ENCODE measurements at regions not wholly inside any gene's neighbourhood (a gene's known extent, or its start where the extent isn't known, plus 50 kb on each side); places are given as distances from the start of the nearest gene placed in this dataset.
"Not testable (repeated sequence)": the region's sequence is repeated elsewhere in the genome, so short reads cannot be mapped to it uniquely, and the experiment has no call there.

GRCh38 chr1:144516172-144516571, 54.7 kb upstream of the NBPF15 start:
- not testable (repeated sequence) for H2BK20ac ChIP-seq (ENCODE audit: low read depth, low read length, poor library complexity, severe bottlenecking); H3K56ac ChIP-seq (ENCODE audit: insufficient read length, low read depth, low read length); H2BK5ac ChIP-seq (ENCODE audit: insufficient read length, low read length); H4K5ac ChIP-seq (ENCODE audit: insufficient read length, low read depth, low read length); H4K91ac ChIP-seq (ENCODE audit: insufficient read length, low read depth, low read length); H3K9ac ChIP-seq (ENCODE audit: extremely low read depth, insufficient read length, low read length); H2BK120ac ChIP-seq (ENCODE audit: low read depth, low read length, poor library complexity, severe bottlenecking); H3K23ac ChIP-seq (ENCODE audit: insufficient read length, low read depth, low read length); H3K4me2 ChIP-seq (ENCODE audit: insufficient read depth, insufficient read length, low read length); H3K4me3 Mint-ChIP-seq; H2AK5ac ChIP-seq (ENCODE audit: insufficient read length, low read length); H3K36me3 Mint-ChIP-seq (ENCODE audit: insufficient read depth in 1 of 3, low read depth in 3 of 3); H2BK12ac ChIP-seq (ENCODE audit: insufficient read length, low read depth, low read length); H3K14ac ChIP-seq (ENCODE audit: insufficient read depth, low read length); H3K4ac ChIP-seq (ENCODE audit: low read depth, low read length); DNase-seq; H3K9me3 Mint-ChIP-seq; H3K79me1 ChIP-seq (ENCODE audit: insufficient read depth, low read depth, low read length, poor library complexity, severe bottlenecking); H3K27ac Mint-ChIP-seq; H3K9me3 ChIP-seq (ENCODE audit: control insufficient read depth, low read depth, low read length); H2AFZ ChIP-seq (ENCODE audit: low read length); H3K27me3 ChIP-seq (ENCODE audit: insufficient read depth, low read length); H3K27ac ChIP-seq (ENCODE audit: insufficient read length, low read depth, low read length); H4K20me1 ChIP-seq (ENCODE audit: control insufficient read depth, insufficient read depth, insufficient read length); H3K18ac ChIP-seq (ENCODE audit: insufficient read length, low read depth, low read length); H3K4me1 ChIP-seq (ENCODE audit: insufficient read depth, low read length); H3K79me2 ChIP-seq (ENCODE audit: insufficient read depth, low read length); H3T11ph ChIP-seq (ENCODE audit: low read length); H2BK15ac ChIP-seq (ENCODE audit: low read depth, low read length); H4K8ac ChIP-seq (replicated peaks; ENCODE audit: insufficient read length, low read depth, low read length); H3K27me3 Mint-ChIP-seq (ENCODE audit: low read depth); H3K23me2 ChIP-seq (ENCODE audit: insufficient read length, low read depth, low read length, poor library complexity, severe bottlenecking)
- peaks cover 6 to 11% of the 10 kb centered on the region in 2 experiments; a peak in 3 of 4 replicates for H3K4me1 Mint-ChIP-seq
- no CpG with 5 or more reads among the region's 3 CpGs for WGBS (ENCODE audit: extremely low coverage, insufficient read length, low lambda C conversion rate)

- H3K27me3 Mint-ChIP-seq (ENCODE audit: low read depth); H3K27ac Mint-ChIP-seq: not testable (repeated sequence)
Measured at GRCh38 chr1:144516906-144517305, 55.4 kb upstream of the NBPF15 start.

More at GRCh38 chr1:144516906-144517305, 55.4 kb upstream of the NBPF15 start:
- H3K9me3 ChIP-seq (ENCODE audit: control insufficient read depth, low read depth, low read length); H3K4me2 ChIP-seq (ENCODE audit: insufficient read depth, insufficient read length, low read length); H2BK15ac ChIP-seq (ENCODE audit: low read depth, low read length); H2BK20ac ChIP-seq (ENCODE audit: low read depth, low read length, poor library complexity, severe bottlenecking); H2BK120ac ChIP-seq (ENCODE audit: low read depth, low read length, poor library complexity, severe bottlenecking); H2BK5ac ChIP-seq (ENCODE audit: insufficient read length, low read length); H3K56ac ChIP-seq (ENCODE audit: insufficient read length, low read depth, low read length); H2AFZ ChIP-seq (ENCODE audit: low read length); H3K23me2 ChIP-seq (ENCODE audit: insufficient read length, low read depth, low read length, poor library complexity, severe bottlenecking); H3K9ac ChIP-seq (ENCODE audit: extremely low read depth, insufficient read length, low read length); H4K5ac ChIP-seq (ENCODE audit: insufficient read length, low read depth, low read length); H2AK5ac ChIP-seq (ENCODE audit: insufficient read length, low read length); H3K4me3 Mint-ChIP-seq; H3K14ac ChIP-seq (ENCODE audit: insufficient read depth, low read length); H4K20me1 ChIP-seq (ENCODE audit: control insufficient read depth, insufficient read depth, insufficient read length); H3K4me1 ChIP-seq (ENCODE audit: insufficient read depth, low read length); DNase-seq; H3K18ac ChIP-seq (ENCODE audit: insufficient read length, low read depth, low read length); H4K8ac ChIP-seq (replicated peaks; ENCODE audit: insufficient read length, low read depth, low read length); H3K4ac ChIP-seq (ENCODE audit: low read depth, low read length); H3K79me2 ChIP-seq (ENCODE audit: insufficient read depth, low read length); H3K9me3 Mint-ChIP-seq; H3K27me3 ChIP-seq (ENCODE audit: insufficient read depth, low read length); H3K27ac ChIP-seq (ENCODE audit: insufficient read length, low read depth, low read length); H4K91ac ChIP-seq (ENCODE audit: insufficient read length, low read depth, low read length); H3K79me1 ChIP-seq (ENCODE audit: insufficient read depth, low read depth, low read length, poor library complexity, severe bottlenecking); H3K23ac ChIP-seq (ENCODE audit: insufficient read length, low read depth, low read length); H2BK12ac ChIP-seq (ENCODE audit: insufficient read length, low read depth, low read length); H3K36me3 Mint-ChIP-seq (ENCODE audit: insufficient read depth in 1 of 3, low read depth in 3 of 3); H3T11ph ChIP-seq (ENCODE audit: low read length): not testable (repeated sequence)
- no CpG with 5 or more reads among the region's 2 CpGs for WGBS (ENCODE audit: extremely low coverage, insufficient read length, low lambda C conversion rate)
- H3K4me1 Mint-ChIP-seq = peaks cover 6 to 11% of the 10 kb centered on the region in 2 experiments; a peak in 3 of 4 replicates

Data from H9 (cell line).